ENCODE measurements at regions not wholly inside any gene's neighbourhood (a gene's known extent, or its start where the extent isn't known, plus 50 kb on each side); places are given as distances from the start of the nearest gene placed in this dataset.
A peak's percentile ranks its signal among the peaks of the same experiment; 100 is the strongest.

- no peak for TF ChIP-seq EZH2phosphoT487 (conservative IDR thresholded peaks at IDR 0.05; ENCODE audit: low read length)
- TF ChIP-seq, protein P1, sequence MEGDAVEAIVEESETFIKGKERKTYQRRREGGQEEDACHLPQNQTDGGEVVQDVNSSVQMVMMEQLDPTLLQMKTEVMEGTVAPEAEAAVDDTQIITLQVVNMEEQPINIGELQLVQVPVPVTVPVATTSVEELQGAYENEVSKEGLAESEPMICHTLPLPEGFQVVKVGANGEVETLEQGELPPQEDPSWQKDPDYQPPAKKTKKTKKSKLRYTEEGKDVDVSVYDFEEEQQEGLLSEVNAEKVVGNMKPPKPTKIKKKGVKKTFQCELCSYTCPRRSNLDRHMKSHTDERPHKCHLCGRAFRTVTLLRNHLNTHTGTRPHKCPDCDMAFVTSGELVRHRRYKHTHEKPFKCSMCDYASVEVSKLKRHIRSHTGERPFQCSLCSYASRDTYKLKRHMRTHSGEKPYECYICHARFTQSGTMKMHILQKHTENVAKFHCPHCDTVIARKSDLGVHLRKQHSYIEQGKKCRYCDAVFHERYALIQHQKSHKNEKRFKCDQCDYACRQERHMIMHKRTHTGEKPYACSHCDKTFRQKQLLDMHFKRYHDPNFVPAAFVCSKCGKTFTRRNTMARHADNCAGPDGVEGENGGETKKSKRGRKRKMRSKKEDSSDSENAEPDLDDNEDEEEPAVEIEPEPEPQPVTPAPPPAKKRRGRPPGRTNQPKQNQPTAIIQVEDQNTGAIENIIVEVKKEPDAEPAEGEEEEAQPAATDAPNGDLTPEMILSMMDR (IDR thresholded peaks at IDR 0.05; ENCODE audit: insufficient read depth, low read length, poor library complexity, severe bottlenecking) = no peak
- Histone ChIP-seq H3K9me3 (ENCODE audit: insufficient read depth, low read length) (no peaks in the 10 kb centered on the region; the same call in 1 of the 2 replicates), H3K79me2 (ENCODE audit: insufficient read depth, low read length) (peaks cover 14% of the 10 kb centered on the region), H3F3A (ENCODE audit: insufficient read depth) (peaks cover 31% of the 10 kb centered on the region), H3K36me3 (ENCODE audit: low read length) (peaks cover 34% of the 10 kb centered on the region), H3K4me3 (ENCODE audit: insufficient read depth, low read length, poor library complexity, severe bottlenecking) (no peak overlapping the region), H2AFZ (ENCODE audit: low read depth, low read length, severe bottlenecking) (no peak overlapping the region), H4K20me1 (ENCODE audit: low read depth, low read length) (no peaks in the 10 kb centered on the region), H3K9me2 (replicated peaks; ENCODE audit: insufficient read depth, low read length) (no peaks in the 10 kb centered on the region), H3K27me3 (ENCODE audit: low read length) (no peaks in the 10 kb centered on the region), H3K9ac (ENCODE audit: low read length) (peak overlapping the region; percentile 64), H3K27ac (ENCODE audit: low read depth, low read length) (peak overlapping the region; percentile 99), H3K4me2 (ENCODE audit: low read depth, low read length, poor library complexity, severe bottlenecking) (peak overlapping the region; percentile 66)
These were observed 129.3 kb upstream of the C1orf174 start for GRCh38 chr1:4029376-4029775.

- Histone ChIP-seq H3K9me3 (ENCODE audit: insufficient read depth, low read length) (no peaks in the 10 kb centered on the region; the same call in 1 of the 2 replicates), H3F3A (ENCODE audit: insufficient read depth) (peaks cover 31% of the 10 kb centered on the region), H3K9me2 (replicated peaks; ENCODE audit: insufficient read depth, low read length) (no peaks in the 10 kb centered on the region), H3K27me3 (ENCODE audit: low read length) (no peaks in the 10 kb centered on the region), H3K36me3 (ENCODE audit: low read length) (peaks cover 34% of the 10 kb centered on the region), H2AFZ (ENCODE audit: low read depth, low read length, severe bottlenecking) (no peak overlapping the region), H4K20me1 (ENCODE audit: low read depth, low read length) (no peaks in the 10 kb centered on the region), H3K9ac (ENCODE audit: low read length) (no peak overlapping the region), H3K4me3 (ENCODE audit: insufficient read depth, low read length, poor library complexity, severe bottlenecking) (no peak overlapping the region), H3K27ac (ENCODE audit: low read depth, low read length) (no peak overlapping the region), H3K4me2 (ENCODE audit: low read depth, low read length, poor library complexity, severe bottlenecking) (no peak overlapping the region), H3K79me2 (ENCODE audit: insufficient read depth, low read length) (peaks cover 39% of the 10 kb centered on the region)
- TF ChIP-seq, protein P1 (IDR thresholded peaks at IDR 0.05; ENCODE audit: insufficient read depth, low read length, poor library complexity, severe bottlenecking) = no peak
- no peak for TF ChIP-seq EZH2phosphoT487 (conservative IDR thresholded peaks at IDR 0.05; ENCODE audit: low read length)
These were observed 132.5 kb upstream of the C1orf174 start for GRCh38 chr1:4032571-4032970.

- H4K20me1 ChIP-seq (ENCODE audit: low read depth, low read length) = no peaks in the 10 kb centered on the region
- no peaks in the 10 kb centered on the region for H3K27me3 ChIP-seq (ENCODE audit: low read length)
- no peaks in the 10 kb centered on the region; the same call in 1 of the 2 replicates for H3K9me3 ChIP-seq (ENCODE audit: insufficient read depth, low read length)
- no peak overlapping the region for H3K27ac ChIP-seq (ENCODE audit: low read depth, low read length)
- no peak for TF ChIP-seq EZH2phosphoT487 (conservative IDR thresholded peaks at IDR 0.05; ENCODE audit: low read length)
- TF ChIP-seq, protein P1 (IDR thresholded peaks at IDR 0.05; ENCODE audit: insufficient read depth, low read length, poor library complexity, severe bottlenecking) = no peak
- H3K4me2 ChIP-seq (ENCODE audit: low read depth, low read length, poor library complexity, severe bottlenecking) = no peak overlapping the region
- peaks cover 46% of the 10 kb centered on the region for H3K79me2 ChIP-seq (ENCODE audit: insufficient read depth, low read length)
- H3K9ac ChIP-seq (ENCODE audit: low read length) = no peak overlapping the region
- H2AFZ ChIP-seq (ENCODE audit: low read depth, low read length, severe bottlenecking) = no peak overlapping the region
- H3K4me3 ChIP-seq (ENCODE audit: insufficient read depth, low read length, poor library complexity, severe bottlenecking) = no peak overlapping the region
- H3K9me2 ChIP-seq (replicated peaks; ENCODE audit: insufficient read depth, low read length) = no peaks in the 10 kb centered on the region
- peaks cover 34% of the 10 kb centered on the region for H3K36me3 ChIP-seq (ENCODE audit: low read length)
- H3F3A ChIP-seq (ENCODE audit: insufficient read depth) = peaks cover 25% of the 10 kb centered on the region
These were observed 133.1 kb upstream of the C1orf174 start for GRCh38 chr1:4033129-4033676.
